Right forelimb (tissue), 1 donor: ENCODE measurements at regions not wholly inside any gene's neighbourhood (a gene's known extent, or its start where the extent isn't known, plus 50 kb on each side); places are given as distances from the start of the nearest gene placed in this dataset.
"Not testable (repeated sequence)": the region's sequence is repeated elsewhere in the genome, so short reads cannot be mapped to it uniquely, and the experiment has no call there.

Experiments used
- DNase-seq: peaks from one replicate; pipeline ENCODE4 v3.0.0-alpha.2; 2018

GRCh38 chr7:142602183-142602582 is 147.1 kb upstream of the PRSS1 start:
- no peak for DNase-seq

- DNase-seq: no peak
These were observed 151.0 kb upstream of the PRSS1 start for GRCh38 chr7:142598297-142598696.

- DNase-seq: no peak
These were observed 151.7 kb upstream of the PRSS1 start for GRCh38 chr7:142597547-142597946.

- no peak for DNase-seq
These were observed 153.3 kb upstream of the PRSS1 start for GRCh38 chr7:142595816-142596516.

- DNase-seq: no peak
These were observed 155.2 kb upstream of the PRSS1 start for GRCh38 chr7:142594078-142594477.

- no peak for DNase-seq
These were observed 156.2 kb upstream of the PRSS1 start for GRCh38 chr7:142593106-142593505.

- DNase-seq: no peak
These were observed 156.6 kb upstream of the PRSS1 start for GRCh38 chr7:142592664-142593063.

GRCh38 chr7:142592231-142592630 is 157.0 kb upstream of the PRSS1 start:
- DNase-seq: no peak

GRCh38 chr7:142590830-142591457 is 158.3 kb upstream of the PRSS1 start:
- no peak for DNase-seq

- no peak for DNase-seq
These were observed 159.2 kb upstream of the PRSS1 start for GRCh38 chr7:142590077-142590476.

- no peak for DNase-seq
These were observed 161.6 kb upstream of the PRSS1 start for GRCh38 chr7:142587578-142588191.

- DNase-seq: no peak
These were observed 162.7 kb upstream of the PRSS1 start for GRCh38 chr7:142586611-142587010.

GRCh38 chr7:142585425-142585824 is 163.8 kb upstream of the PRSS1 start:
- no peak for DNase-seq

- DNase-seq: no peak
These were observed 164.5 kb upstream of the PRSS1 start for GRCh38 chr7:142584765-142585164.

- DNase-seq: no peak
These were observed 165.8 kb upstream of the PRSS1 start for GRCh38 chr7:142583446-142583845.

GRCh38 chr7:142582351-142582750 is 166.9 kb upstream of the PRSS1 start:
- DNase-seq: no peak

- no peak for DNase-seq
These were observed 167.9 kb upstream of the PRSS1 start for GRCh38 chr7:142581341-142581740.

GRCh38 chr7:142579946-142580345 is 169.3 kb upstream of the PRSS1 start:
- DNase-seq: no peak

GRCh38 chr7:142575351-142575750 is 173.9 kb upstream of the PRSS1 start:
- DNase-seq: not testable (repeated sequence)

- DNase-seq: no peak
These were observed 177.7 kb upstream of the PRSS1 start for GRCh38 chr7:142571581-142571980.

- no peak for DNase-seq
These were observed 179.4 kb upstream of the PRSS1 start for GRCh38 chr7:142569851-142570250.

GRCh38 chr7:142568435-142569097 is 180.7 kb upstream of the PRSS1 start:
- DNase-seq: no peak

GRCh38 chr7:142567201-142568075 is 181.8 kb upstream of the PRSS1 start:
- DNase-seq: no peak
